ENCODE measurements at regions not wholly inside any gene's neighbourhood (a gene's known extent, or its start where the extent isn't known, plus 50 kb on each side); places are given as distances from the start of the nearest gene placed in this dataset.

- no peak for DNase-seq
Measured at GRCh38 chr19:28971049-28971448, 241.9 kb downstream of the UQCRFS1 start.

- DNase-seq, result no peak
Measured at GRCh38 chr19:28968721-28969120, 244.2 kb downstream of the UQCRFS1 start.

- no peak for DNase-seq
Measured at GRCh38 chr19:28966737-28967399, 246.1 kb downstream of the UQCRFS1 start.

- no peak for DNase-seq
Measured at GRCh38 chr19:28964500-28964899, 248.5 kb downstream of the UQCRFS1 start.

GRCh38 chr19:28963486-28964250 is 249.3 kb downstream of the UQCRFS1 start:
- DNase-seq, result no peak

- DNase-seq, result no peak
Measured at GRCh38 chr19:28961772-28962500, 251.0 kb downstream of the UQCRFS1 start.

GRCh38 chr19:28960986-28961705 is 251.8 kb downstream of the UQCRFS1 start:
- no peak for DNase-seq

GRCh38 chr19:28960586-28960985 is 252.4 kb downstream of the UQCRFS1 start:
- DNase-seq, result no peak

- no peak for DNase-seq
Measured at GRCh38 chr19:28956961-28957360, 256.0 kb downstream of the UQCRFS1 start.

GRCh38 chr19:28956421-28956820 is 256.5 kb downstream of the UQCRFS1 start:
- no peak for DNase-seq

GRCh38 chr19:28949535-28949934 is 263.4 kb downstream of the UQCRFS1 start:
- no peak for DNase-seq

GRCh38 chr19:28949027-28949426 is 263.9 kb downstream of the UQCRFS1 start:
- DNase-seq, result no peak

GRCh38 chr19:28948566-28948965 is 264.4 kb downstream of the UQCRFS1 start:
- no peak for DNase-seq

- DNase-seq, result no peak
Measured at GRCh38 chr19:28948026-28948425, 264.9 kb downstream of the UQCRFS1 start.

GRCh38 chr19:28943651-28944050 is 269.3 kb downstream of the UQCRFS1 start:
- DNase-seq, result no peak

GRCh38 chr19:28941833-28942232 is 271.1 kb downstream of the UQCRFS1 start:
- DNase-seq, result no peak

- no peak for DNase-seq
Measured at GRCh38 chr19:28940751-28941500, 272.0 kb downstream of the UQCRFS1 start.

GRCh38 chr19:28939236-28939635 is 273.7 kb downstream of the UQCRFS1 start:
- DNase-seq, result no peak

- DNase-seq, result no peak
Measured at GRCh38 chr19:28936001-28936400, 276.9 kb downstream of the UQCRFS1 start.

GRCh38 chr19:28934631-28935030 is 278.3 kb downstream of the UQCRFS1 start:
- no peak for DNase-seq

GRCh38 chr19:28933039-28933438 is 279.9 kb downstream of the UQCRFS1 start:
- DNase-seq, result no peak

- no peak for DNase-seq
Measured at GRCh38 chr19:28932446-28932845, 280.5 kb downstream of the UQCRFS1 start.

All from activated CD4-positive, alpha-beta T cell treated with anti-CD3 and anti-CD28 coated beads for 1 hour (primary cell).